ENCODE measurements at regions not wholly inside any gene's neighbourhood (a gene's known extent, or its start where the extent isn't known, plus 50 kb on each side); places are given as distances from the start of the nearest gene placed in this dataset.

- no peak for DNase-seq (ENCODE audit: low spot score)
Measured at GRCh38 chr2:107627164-107627563, 199.5 kb upstream of the RGPD4 start.

- DNase-seq (ENCODE audit: low spot score), result no peak
Measured at GRCh38 chr2:107627926-107628325, 198.8 kb upstream of the RGPD4 start.

GRCh38 chr2:107633580-107634147 is 193.0 kb upstream of the RGPD4 start:
- DNase-seq (ENCODE audit: low spot score), result no peak

GRCh38 chr2:107634172-107634571 is 192.5 kb upstream of the RGPD4 start:
- DNase-seq (ENCODE audit: low spot score), result no peak

GRCh38 chr2:107635883-107636282 is 190.8 kb upstream of the RGPD4 start:
- no peak for DNase-seq (ENCODE audit: low spot score)

- DNase-seq (ENCODE audit: low spot score), result no peak
Measured at GRCh38 chr2:107645586-107645985, 181.1 kb upstream of the RGPD4 start.

- DNase-seq (ENCODE audit: low spot score), result no peak
Measured at GRCh38 chr2:107648781-107649404, 177.8 kb upstream of the RGPD4 start.

GRCh38 chr2:107657049-107657448 is 169.6 kb upstream of the RGPD4 start:
- no peak for DNase-seq (ENCODE audit: low spot score)

GRCh38 chr2:107663632-107664031 is 163.1 kb upstream of the RGPD4 start:
- no peak for DNase-seq (ENCODE audit: low spot score)

- no peak for DNase-seq (ENCODE audit: low spot score)
Measured at GRCh38 chr2:107669335-107669734, 157.4 kb upstream of the RGPD4 start.

GRCh38 chr2:107681936-107682335 is 144.8 kb upstream of the RGPD4 start:
- DNase-seq (ENCODE audit: low spot score), result no peak

- DNase-seq (ENCODE audit: low spot score), result no peak
Measured at GRCh38 chr2:107684421-107684820, 142.3 kb upstream of the RGPD4 start.

GRCh38 chr2:107685421-107685986 is 141.2 kb upstream of the RGPD4 start:
- no peak for DNase-seq (ENCODE audit: low spot score)

GRCh38 chr2:107687073-107687472 is 139.6 kb upstream of the RGPD4 start:
- no peak for DNase-seq (ENCODE audit: low spot score)

GRCh38 chr2:107688135-107688534 is 138.6 kb upstream of the RGPD4 start:
- DNase-seq (ENCODE audit: low spot score), result no peak

- no peak for DNase-seq (ENCODE audit: low spot score)
Measured at GRCh38 chr2:107693604-107694003, 133.1 kb upstream of the RGPD4 start.

GRCh38 chr2:107694667-107695066 is 132.0 kb upstream of the RGPD4 start:
- DNase-seq (ENCODE audit: low spot score), result no peak

GRCh38 chr2:107697385-107697784 is 129.3 kb upstream of the RGPD4 start:
- no peak for DNase-seq (ENCODE audit: low spot score)

GRCh38 chr2:107698861-107699260 is 127.8 kb upstream of the RGPD4 start:
- no peak for DNase-seq (ENCODE audit: low spot score)

GRCh38 chr2:107700073-107700472 is 126.6 kb upstream of the RGPD4 start:
- no peak for DNase-seq (ENCODE audit: low spot score)

GRCh38 chr2:107711941-107712340 is 114.8 kb upstream of the RGPD4 start:
- no peak for DNase-seq (ENCODE audit: low spot score)

- DNase-seq (ENCODE audit: low spot score), result no peak
Measured at GRCh38 chr2:107712857-107713256, 113.8 kb upstream of the RGPD4 start.

- DNase-seq (ENCODE audit: low spot score), result no peak
Measured at GRCh38 chr2:107717661-107718060, 109.0 kb upstream of the RGPD4 start.

GRCh38 chr2:107719141-107719540 is 107.6 kb upstream of the RGPD4 start:
- DNase-seq (ENCODE audit: low spot score), result no peak
